ENCODE measurements at regions not wholly inside any gene's neighbourhood (a gene's known extent, or its start where the extent isn't known, plus 50 kb on each side); places are given as distances from the start of the nearest gene placed in this dataset.
"Not testable (repeated sequence)": the region's sequence is repeated elsewhere in the genome, so short reads cannot be mapped to it uniquely, and the experiment has no call there.

DNA sequence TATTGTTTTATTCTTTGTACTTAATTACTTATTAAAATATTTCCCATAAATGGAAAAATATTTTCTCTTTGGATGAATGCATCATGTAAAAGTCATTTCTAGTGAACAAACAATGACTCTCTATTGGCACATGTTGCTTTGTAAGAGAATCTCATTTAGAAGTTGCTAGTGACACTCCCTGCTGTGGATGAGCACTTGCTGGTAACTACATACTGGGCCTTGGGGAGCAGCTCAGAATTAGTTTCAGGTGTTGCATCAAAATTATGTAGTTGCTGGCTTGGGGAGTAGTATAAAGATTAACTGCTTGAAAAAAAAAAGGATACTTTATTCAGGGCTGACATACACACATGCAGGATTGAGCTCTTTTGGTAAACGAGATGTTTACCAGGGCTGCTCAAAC, 80.3 kb upstream of the KCNAB1 start:
- DNase-seq (ENCODE audit: low spot score) = no peak
- TF ChIP-seq, protein P1, sequence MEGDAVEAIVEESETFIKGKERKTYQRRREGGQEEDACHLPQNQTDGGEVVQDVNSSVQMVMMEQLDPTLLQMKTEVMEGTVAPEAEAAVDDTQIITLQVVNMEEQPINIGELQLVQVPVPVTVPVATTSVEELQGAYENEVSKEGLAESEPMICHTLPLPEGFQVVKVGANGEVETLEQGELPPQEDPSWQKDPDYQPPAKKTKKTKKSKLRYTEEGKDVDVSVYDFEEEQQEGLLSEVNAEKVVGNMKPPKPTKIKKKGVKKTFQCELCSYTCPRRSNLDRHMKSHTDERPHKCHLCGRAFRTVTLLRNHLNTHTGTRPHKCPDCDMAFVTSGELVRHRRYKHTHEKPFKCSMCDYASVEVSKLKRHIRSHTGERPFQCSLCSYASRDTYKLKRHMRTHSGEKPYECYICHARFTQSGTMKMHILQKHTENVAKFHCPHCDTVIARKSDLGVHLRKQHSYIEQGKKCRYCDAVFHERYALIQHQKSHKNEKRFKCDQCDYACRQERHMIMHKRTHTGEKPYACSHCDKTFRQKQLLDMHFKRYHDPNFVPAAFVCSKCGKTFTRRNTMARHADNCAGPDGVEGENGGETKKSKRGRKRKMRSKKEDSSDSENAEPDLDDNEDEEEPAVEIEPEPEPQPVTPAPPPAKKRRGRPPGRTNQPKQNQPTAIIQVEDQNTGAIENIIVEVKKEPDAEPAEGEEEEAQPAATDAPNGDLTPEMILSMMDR (IDR thresholded peaks at IDR 0.05) = no peak
- no peaks in the 10 kb centered on the region for H3K9me3 ChIP-seq
- no peak for ATAC-seq (ENCODE audit: insufficient number of reproducible peaks, low FRiP score, low read depth)
- no peak overlapping the region for H3K27ac ChIP-seq
- no peak overlapping the region for H3K4me3 ChIP-seq
- no peaks in the 10 kb centered on the region for H3K4me1 ChIP-seq (ENCODE audit: control insufficient read depth in 1 of 2, low read depth in 2 of 2)
- no peaks in the 10 kb centered on the region for H3K27me3 ChIP-seq (replicated peaks; ENCODE audit: insufficient read depth)
- no peaks in the 10 kb centered on the region for H3K36me3 ChIP-seq

DNA sequence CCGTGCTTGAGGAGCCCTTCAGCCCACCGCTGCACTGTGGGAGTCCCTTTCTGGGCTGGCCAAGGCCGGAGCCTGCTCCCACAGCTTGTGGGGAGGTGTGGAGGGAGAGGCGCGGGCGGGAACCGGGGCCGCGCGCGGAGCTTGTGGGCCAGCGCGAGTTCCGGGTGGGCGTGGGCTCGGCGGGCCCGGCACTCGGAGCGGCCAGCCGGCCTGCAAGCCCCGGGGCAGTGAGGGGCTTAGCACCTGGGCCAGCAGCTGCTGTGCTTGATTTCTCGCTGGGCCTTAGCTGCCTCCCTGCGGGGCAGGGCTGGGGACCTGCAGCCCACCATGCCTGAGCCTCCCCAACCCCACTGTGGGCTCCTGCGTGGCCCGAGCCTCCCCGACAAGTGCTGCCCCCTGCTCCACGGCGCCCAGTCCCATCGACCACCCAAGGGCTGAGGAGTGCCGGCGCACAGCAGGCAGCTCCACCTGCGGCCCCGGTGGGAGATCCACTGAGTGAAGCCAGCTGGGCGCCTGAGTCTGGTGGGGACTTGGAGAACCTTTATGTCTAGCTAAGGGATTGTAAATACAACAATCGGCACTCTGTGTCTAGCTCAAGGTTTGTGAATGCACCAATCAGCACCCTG, 79.0 kb upstream of the KCNAB1 start:
- DNase-seq (ENCODE audit: low spot score); H3K27ac ChIP-seq; H3K9me3 ChIP-seq; H3K36me3 ChIP-seq; H3K27me3 ChIP-seq (replicated peaks; ENCODE audit: insufficient read depth); ATAC-seq (ENCODE audit: insufficient number of reproducible peaks, low FRiP score, low read depth); H3K4me1 ChIP-seq (ENCODE audit: control insufficient read depth in 1 of 2, low read depth in 2 of 2); H3K4me3 ChIP-seq: not testable (repeated sequence)

- not testable (repeated sequence) for H3K27ac ChIP-seq; ATAC-seq (ENCODE audit: insufficient number of reproducible peaks, low FRiP score, low read depth); DNase-seq (ENCODE audit: low spot score)
Measured at GRCh38 chr3:156041856-156042255, 78.5 kb upstream of the KCNAB1 start.

DNA sequence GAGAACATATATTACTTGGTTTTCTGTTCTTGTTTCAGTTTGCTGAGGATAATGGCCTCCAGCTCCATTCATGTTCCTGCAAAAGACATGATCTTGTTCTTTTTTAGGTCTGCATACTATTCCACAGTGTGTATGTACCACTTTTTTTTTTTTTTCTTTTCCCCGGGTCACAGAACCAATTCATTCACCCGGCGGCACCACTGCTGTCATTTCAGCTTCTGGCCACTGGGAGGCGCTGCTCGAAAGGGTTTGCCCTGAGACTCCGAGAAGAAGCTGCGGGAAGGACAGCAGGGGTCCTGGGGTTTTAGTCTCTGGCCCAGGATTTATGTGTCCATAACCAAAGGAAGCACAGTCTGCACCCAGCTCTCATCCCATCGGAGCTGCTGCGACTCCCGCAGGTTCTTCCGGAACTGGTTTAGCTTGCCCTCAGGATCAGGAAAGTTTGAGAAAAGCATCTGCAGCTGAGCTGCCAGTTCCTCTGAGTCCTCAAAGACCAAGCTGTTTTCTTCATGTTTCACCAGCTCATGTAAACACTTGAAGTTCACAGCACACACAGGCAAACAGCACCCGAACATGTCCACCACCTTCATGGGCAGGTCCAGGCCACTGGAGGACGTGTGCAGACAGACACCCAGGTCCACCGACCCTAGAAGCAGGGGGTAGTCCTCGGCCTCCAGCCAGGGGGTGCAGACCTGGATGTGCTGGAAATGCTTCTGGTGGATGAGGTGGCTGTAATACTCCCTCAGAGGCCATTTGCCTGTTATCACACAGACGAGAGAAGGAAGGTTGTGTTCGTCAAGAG, 76.3 kb upstream of the KCNAB1 start:
- H3K27me3 ChIP-seq (replicated peaks; ENCODE audit: insufficient read depth); H3K9me3 ChIP-seq; DNase-seq (ENCODE audit: low spot score); H3K36me3 ChIP-seq; ATAC-seq (ENCODE audit: insufficient number of reproducible peaks, low FRiP score, low read depth); H3K27ac ChIP-seq; H3K4me1 ChIP-seq (ENCODE audit: control insufficient read depth in 1 of 2, low read depth in 2 of 2): not testable (repeated sequence)
- TF ChIP-seq, protein P1 (IDR thresholded peaks at IDR 0.05) = peak; percentile 88
- H3K4me3 ChIP-seq = peak overlapping the region; percentile 41

More at GRCh38 chr3:156041856-156042255, 78.5 kb upstream of the KCNAB1 start:
- H3K4me1 ChIP-seq (ENCODE audit: control insufficient read depth in 1 of 2, low read depth in 2 of 2); H3K9me3 ChIP-seq; H3K4me3 ChIP-seq; H3K27me3 ChIP-seq (replicated peaks; ENCODE audit: insufficient read depth); H3K36me3 ChIP-seq: not testable (repeated sequence)

GRCh38 chr3:156044634-156044975, 75.8 kb upstream of the KCNAB1 start:
- Histone ChIP-seq H3K36me3 (no peaks in the 10 kb centered on the region), H3K4me1 (ENCODE audit: control insufficient read depth in 1 of 2, low read depth in 2 of 2) (no peaks in the 10 kb centered on the region), H3K9me3 (no peaks in the 10 kb centered on the region), H3K4me3 (no peak overlapping the region), H3K27ac (no peak overlapping the region), H3K27me3 (replicated peaks; ENCODE audit: insufficient read depth) (no peaks in the 10 kb centered on the region)
- ATAC-seq (ENCODE audit: insufficient number of reproducible peaks, low FRiP score, low read depth) = no peak
- no peak for DNase-seq (ENCODE audit: low spot score)
- TF ChIP-seq, protein P1 (IDR thresholded peaks at IDR 0.05) = no peak

- not testable (repeated sequence) for H3K9me3 ChIP-seq; H3K27me3 ChIP-seq (replicated peaks; ENCODE audit: insufficient read depth); H3K27ac ChIP-seq; H3K4me3 ChIP-seq; H3K36me3 ChIP-seq; DNase-seq (ENCODE audit: low spot score); H3K4me1 ChIP-seq (ENCODE audit: control insufficient read depth in 1 of 2, low read depth in 2 of 2); ATAC-seq (ENCODE audit: insufficient number of reproducible peaks, low FRiP score, low read depth)
Measured at GRCh38 chr3:156048483-156048882, 71.9 kb upstream of the KCNAB1 start.

All from thoracic aorta (tissue), 2 donors.